Prostate gland (tissue), 2 donors: ENCODE measurements at regions not wholly inside any gene's neighbourhood (a gene's known extent, or its start where the extent isn't known, plus 50 kb on each side); places are given as distances from the start of the nearest gene placed in this dataset.

ENCODE experiments used
- DNase-seq: peaks from one replicate; pipeline ENCODE4 v3.0.0-alpha.2; 2019; ENCODE audit warnings: low spot score
- H3K27ac ChIP-seq, 2 donors: fragments of 200-600 bp; sonication (generic); 2 replicates each; pipeline ENCODE4 v1.5.1; 2017 to 2019
- H3K27me3 ChIP-seq: fragments of 200-600 bp; sonication (generic); replicated peaks from 2 replicates; pipeline ENCODE4 v1.5.1; 2019; ENCODE audit not compliant: insufficient read depth
- H3K36me3 ChIP-seq, 2 donors: fragments of 200-600 bp; sonication (generic); 1 replicate in 1 of 2; 2 replicates in 1 of 2; pipeline versions ENCODE4 v1.5.1 to v1.8.1; 2017 to 2019
- H3K4me1 ChIP-seq: fragments of 200-600 bp; sonication (generic); replicated peaks from 2 replicates; pipeline ENCODE4 v1.5.1; 2019
- H3K4me3 ChIP-seq, 2 donors: fragments of 200-600 bp; sonication (generic); 2 replicates each; pipeline ENCODE4 v1.5.1; 2017 to 2019
- H3K9me3 ChIP-seq: fragments of 200-600 bp; sonication (generic); 2 replicates; pipeline ENCODE4 v1.5.1; 2017
- CTCF ChIP-seq, 4 experiments: fragments of 200-600 bp in 2 of 4; fragments of 450-650 bp in 2 of 4; sonication (generic) in 2 of 4; IDR thresholded peaks; 1 replicate in 3 of 4; 2 replicates in 1 of 4; pipeline ENCODE4 v1.5.1; 2016 to 2019; ENCODE audit warnings: antibody characterized with exemption in 4 of 4, mild to moderate bottlenecking in 2 of 4, moderate library complexity in 2 of 4
- POLR2A ChIP-seq: fragments of 450-650 bp; IDR thresholded peaks from one replicate; pipeline ENCODE4 v1.6.1; 2016; ENCODE audit warnings: antibody characterized with exemption, mild to moderate bottlenecking
- POLR2AphosphoS5 ChIP-seq: sonication (generic); formaldehyde crosslinking; IDR thresholded peaks from one replicate; pipeline ENCODE4 v1.6.1; 2017; ENCODE audit warnings: antibody characterized with exemption
- WGBS: methylation state at CpG from one replicate; pipeline ENCODE4 v1.1.5; 2018; 5-methylcytosine and 5-hydroxymethylcytosine counted together
- intact Hi-C: fragments of 100-400 bp; cut with DNase I; formaldehyde crosslinking; loops from one replicate; pipeline ENCODE4 v1.14.2; 2022

- no peak for DNase-seq
- WGBS = 11% methylated on average over 3 of the region's 3 CpGs
- H3K4me1 ChIP-seq = no peaks in the 10 kb centered on the region
- H3K27me3 ChIP-seq = no peaks in the 10 kb centered on the region
- intact Hi-C loops = no loop called here
- H3K4me3 ChIP-seq = no peak overlapping the region
- no peak overlapping the region for H3K27ac ChIP-seq
- H3K9me3 ChIP-seq = no peaks in the 10 kb centered on the region
- no peak for TF ChIP-seq POLR2A
- TF ChIP-seq CTCF (IDR thresholded peaks at IDR 0.05) = no peak
- TF ChIP-seq POLR2AphosphoS5 = no peak
- no peaks in the 10 kb centered on the region for H3K36me3 ChIP-seq
Measured at GRCh38 chr6:87976616-87977015, 71.0 kb upstream of the SPACA1 start.

- intact Hi-C loops = no loop called here
- Histone ChIP-seq H3K9me3 (no peaks in the 10 kb centered on the region), H3K4me1 (no peaks in the 10 kb centered on the region), H3K4me3 (no peak overlapping the region), H3K27ac (no peak overlapping the region), H3K36me3 (no peaks in the 10 kb centered on the region), H3K27me3 (no peaks in the 10 kb centered on the region)
- 85% methylated on average over 2 of the region's 2 CpGs for WGBS
- DNase-seq = no peak
- no peak for TF ChIP-seq CTCF (IDR thresholded peaks at IDR 0.05)
- TF ChIP-seq POLR2A = no peak
- TF ChIP-seq POLR2AphosphoS5 = no peak
Measured at GRCh38 chr6:87975561-87975960, 72.1 kb upstream of the SPACA1 start.

GRCh38 chr6:87972279-87972678 lies 75.4 kb upstream of the SPACA1 start:
- TF ChIP-seq CTCF (IDR thresholded peaks at IDR 0.05) (no peak), POLR2AphosphoS5 (no peak), POLR2A (no peak)
- intact Hi-C loops = no loop called here

GRCh38 chr6:87971605-87972262 lies 75.9 kb upstream of the SPACA1 start:
- H3K27me3 ChIP-seq = no peaks in the 10 kb centered on the region
- H3K27ac ChIP-seq = no peak overlapping the region
- H3K36me3 ChIP-seq = no peaks in the 10 kb centered on the region
- no peak overlapping the region for H3K4me3 ChIP-seq
- no peaks in the 10 kb centered on the region for H3K9me3 ChIP-seq
- TF ChIP-seq CTCF (IDR thresholded peaks at IDR 0.05) (no peak), POLR2A (no peak), POLR2AphosphoS5 (no peak)
- 53% methylated on average over 5 of the region's 5 CpGs for WGBS
- H3K4me1 ChIP-seq = no peaks in the 10 kb centered on the region
- no peak for DNase-seq
- intact Hi-C loops = no loop called here

More at GRCh38 chr6:87972279-87972678, 75.4 kb upstream of the SPACA1 start:
- no peak overlapping the region for H3K27ac ChIP-seq
- no peak for DNase-seq
- no peaks in the 10 kb centered on the region for H3K36me3 ChIP-seq
- H3K4me1 ChIP-seq = no peaks in the 10 kb centered on the region
- H3K4me3 ChIP-seq = no peak overlapping the region
- no peaks in the 10 kb centered on the region for H3K9me3 ChIP-seq
- no peaks in the 10 kb centered on the region for H3K27me3 ChIP-seq
